Progenitor cell of endocrine pancreas (in vitro differentiated cells): ENCODE measurements at regions not wholly inside any gene's neighbourhood (a gene's known extent, or its start where the extent isn't known, plus 50 kb on each side); places are given as distances from the start of the nearest gene placed in this dataset.

Experiments
- DNase-seq: peaks from one replicate; pipeline ENCODE4 v3.0.0; 2021; ENCODE audit warnings: low spot score; ENCODE audit not compliant: unreplicated experiment
- H3K27ac Mint-ChIP-seq: 2 replicates; pipeline ENCODE4 v1.8.0; 2021; ENCODE audit warnings: mild to moderate bottlenecking, moderate library complexity, mixed read lengths
- H3K27me3 Mint-ChIP-seq: 2 replicates; pipeline ENCODE4 v1.8.0; 2021; ENCODE audit warnings: mixed read lengths
- H3K36me3 Mint-ChIP-seq: 2 replicates; pipeline ENCODE4 v1.8.0; 2022; ENCODE audit warnings: mixed read lengths; ENCODE audit not compliant: insufficient read depth
- H3K4me1 Mint-ChIP-seq: 2 replicates; pipeline ENCODE4 v1.8.0; 2021; ENCODE audit warnings: low read depth, mixed read lengths
- H3K4me3 Mint-ChIP-seq: 2 replicates; pipeline ENCODE4 v1.8.0; 2021; ENCODE audit warnings: low read depth, mild to moderate bottlenecking, moderate library complexity, mixed read lengths
- H3K9me3 Mint-ChIP-seq: 2 replicates; pipeline ENCODE4 v1.8.0; 2021; ENCODE audit warnings: low read depth, mixed read lengths
- TF ChIP-seq, protein P1 (sequence below): fragments of 200-600 bp; sonication (generic); IDR thresholded peaks from one replicate; pipeline ENCODE4 v1.5.0; 2021; ENCODE audit warnings: antibody characterized with exemption, mild to moderate bottlenecking; ENCODE audit not compliant: unreplicated experiment

GRCh38 chr18:6638447-6638846 is 91.1 kb upstream of the ARHGAP28 start:
- no peaks in the 10 kb centered on the region for H3K27me3 Mint-ChIP-seq
- no peaks in the 10 kb centered on the region for H3K36me3 Mint-ChIP-seq
- no peak for DNase-seq
- H3K9me3 Mint-ChIP-seq, result no peaks in the 10 kb centered on the region
- H3K27ac Mint-ChIP-seq, result no peak overlapping the region
- TF ChIP-seq, protein P1, sequence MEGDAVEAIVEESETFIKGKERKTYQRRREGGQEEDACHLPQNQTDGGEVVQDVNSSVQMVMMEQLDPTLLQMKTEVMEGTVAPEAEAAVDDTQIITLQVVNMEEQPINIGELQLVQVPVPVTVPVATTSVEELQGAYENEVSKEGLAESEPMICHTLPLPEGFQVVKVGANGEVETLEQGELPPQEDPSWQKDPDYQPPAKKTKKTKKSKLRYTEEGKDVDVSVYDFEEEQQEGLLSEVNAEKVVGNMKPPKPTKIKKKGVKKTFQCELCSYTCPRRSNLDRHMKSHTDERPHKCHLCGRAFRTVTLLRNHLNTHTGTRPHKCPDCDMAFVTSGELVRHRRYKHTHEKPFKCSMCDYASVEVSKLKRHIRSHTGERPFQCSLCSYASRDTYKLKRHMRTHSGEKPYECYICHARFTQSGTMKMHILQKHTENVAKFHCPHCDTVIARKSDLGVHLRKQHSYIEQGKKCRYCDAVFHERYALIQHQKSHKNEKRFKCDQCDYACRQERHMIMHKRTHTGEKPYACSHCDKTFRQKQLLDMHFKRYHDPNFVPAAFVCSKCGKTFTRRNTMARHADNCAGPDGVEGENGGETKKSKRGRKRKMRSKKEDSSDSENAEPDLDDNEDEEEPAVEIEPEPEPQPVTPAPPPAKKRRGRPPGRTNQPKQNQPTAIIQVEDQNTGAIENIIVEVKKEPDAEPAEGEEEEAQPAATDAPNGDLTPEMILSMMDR, result no peak
- H3K4me3 Mint-ChIP-seq, result no peak overlapping the region
- no peaks in the 10 kb centered on the region for H3K4me1 Mint-ChIP-seq

- Mint-ChIP-seq H3K27ac (no peak overlapping the region), H3K36me3 (no peaks in the 10 kb centered on the region), H3K4me3 (no peak overlapping the region), H3K9me3 (peaks cover 4% of the 10 kb centered on the region), H3K4me1 (no peaks in the 10 kb centered on the region), H3K27me3 (no peaks in the 10 kb centered on the region)
- TF ChIP-seq, protein P1, result no peak
- no peak for DNase-seq
Measured at GRCh38 chr18:6639305-6639704, 90.2 kb upstream of the ARHGAP28 start.

GRCh38 chr18:6644836-6645627 is 84.5 kb upstream of the ARHGAP28 start:
- Mint-ChIP-seq H3K9me3 (peaks cover 4% of the 10 kb centered on the region), H3K4me3 (no peak overlapping the region), H3K4me1 (peaks cover 7% of the 10 kb centered on the region), H3K27me3 (peaks cover 12% of the 10 kb centered on the region), H3K36me3 (no peaks in the 10 kb centered on the region), H3K27ac (no peak overlapping the region)
- no peak for DNase-seq
- TF ChIP-seq, protein P1, result no peak

DNA sequence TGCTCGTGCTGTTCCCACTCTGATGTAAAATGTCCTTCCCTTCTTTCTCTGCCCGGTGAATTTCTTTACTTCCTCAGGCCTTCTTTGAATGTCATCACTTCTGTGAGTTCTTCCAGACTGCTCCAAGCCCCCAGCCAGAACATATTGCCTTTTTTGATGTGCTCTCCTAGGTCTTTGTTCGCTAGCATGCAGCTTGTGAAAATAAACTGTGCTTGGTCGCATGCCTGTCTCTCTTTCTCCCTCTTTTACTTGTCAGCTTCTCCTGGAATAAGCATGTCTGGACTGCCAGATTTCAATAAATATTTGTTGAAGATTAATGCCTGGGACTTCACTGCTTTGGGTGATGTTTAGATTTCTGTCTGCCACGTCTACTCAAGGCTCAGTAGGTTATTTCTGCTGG is 82.7 kb upstream of the ARHGAP28 start:
- Mint-ChIP-seq H3K27ac (peak overlapping the region; percentile 17), H3K4me3 (no peak overlapping the region)

GRCh38 chr18:6648581-6648980 is 80.9 kb upstream of the ARHGAP28 start:
- Mint-ChIP-seq H3K27me3 (peaks cover 15% of the 10 kb centered on the region), H3K27ac (no peak overlapping the region), H3K4me3 (no peak overlapping the region), H3K36me3 (no peaks in the 10 kb centered on the region), H3K9me3 (peaks cover 4% of the 10 kb centered on the region), H3K4me1 (peaks cover 8% of the 10 kb centered on the region)
- TF ChIP-seq, protein P1, result no peak
- no peak for DNase-seq

More for the DNA sequence above, 82.7 kb upstream of the ARHGAP28 start:
- H3K27me3 Mint-ChIP-seq, result peaks cover 15% of the 10 kb centered on the region
- peaks cover 8% of the 10 kb centered on the region for H3K4me1 Mint-ChIP-seq
- no peak for DNase-seq
- peaks cover 4% of the 10 kb centered on the region for H3K9me3 Mint-ChIP-seq
- H3K36me3 Mint-ChIP-seq, result no peaks in the 10 kb centered on the region
- TF ChIP-seq, protein P1, result no peak
